GM10248 (cell line): ENCODE measurements at regions not wholly inside any gene's neighbourhood (a gene's known extent, or its start where the extent isn't known, plus 50 kb on each side); places are given as distances from the start of the nearest gene placed in this dataset.
"Not testable (repeated sequence)": the region's sequence is repeated elsewhere in the genome, so short reads cannot be mapped to it uniquely, and the experiment has no call there.

Source experiments
- CTCF ChIA-PET: fragments of 300-600 bp; sonication (Branson Sonifier 250); formaldehyde crosslinking; extraction: SDS; loops from one replicate; lab custom pipeline; 2021; ENCODE audit warnings: antibody characterized with exemption; lab: Yijun Ruan, JAX
- POLR2A ChIA-PET: fragments of 350-650 bp; sonication (Branson Sonifier 250); formaldehyde crosslinking; extraction: SDS; loops from one replicate; lab custom pipeline; 2020; ENCODE audit warnings: antibody characterized with exemption; lab: Yijun Ruan, JAX
- DNase-seq: peaks from one replicate; pipeline ENCODE4 v3.0.0; 2012; ENCODE audit errors: extremely low spot score
- CTCF ChIP-seq: IDR thresholded peaks from 2 replicates; pipeline ENCODE4 v1.5.1; 2012; ENCODE audit warnings: mild to moderate bottlenecking, low read depth; ENCODE audit errors: extremely low read depth, missing control alignments, control extremely low read depth

- TF ChIP-seq CTCF = no peak
- POLR2A ChIA-PET = no interaction called here
- DNase-seq = no peak
- CTCF ChIA-PET = interaction anchor here (0.9 to 2.0 kb wide), 6 partner anchors 9 to 68 kb away, joined by 3 to 7 read pairs (median 3); partner anchors contain the start of gene CNEP1R1
Measured at GRCh38 chr16:49956915-49957314, 68.1 kb upstream of the CNEP1R1 start.

- no peak for TF ChIP-seq CTCF
- ChIA-PET CTCF (interaction anchor here (0.7 to 2.0 kb wide), 8 partner anchors 8 to 66 kb away, joined by 3 to 7 read pairs (median 3); partner anchors contain the start of gene CNEP1R1), POLR2A (no interaction called here)
- no peak for DNase-seq
Measured at GRCh38 chr16:49958448-49958847, 66.6 kb upstream of the CNEP1R1 start.

GRCh38 chr16:49959552-49960277, 65.3 kb upstream of the CNEP1R1 start:
- DNase-seq = no peak
- POLR2A ChIA-PET = no interaction called here
- TF ChIP-seq CTCF = no peak
- CTCF ChIA-PET = interaction anchor here (0.7 kb wide), 1 partner anchor 30 kb away, joined by 3 read pairs; no protein-coding TSS in a partner anchor

GRCh38 chr16:49961089-49961488, 63.9 kb upstream of the CNEP1R1 start:
- DNase-seq = no peak
- no peak for TF ChIP-seq CTCF
- ChIA-PET POLR2A (no interaction called here), CTCF (interaction anchor here (1.0 to 1.2 kb wide), 2 partner anchors 60 to 64 kb away, joined by 3 read pairs; partner anchors contain the start of gene CNEP1R1)

GRCh38 chr16:49962566-49962965, 62.5 kb upstream of the CNEP1R1 start:
- POLR2A ChIA-PET, DNase-seq, CTCF ChIA-PET: not testable (repeated sequence)

- DNase-seq = no peak
- POLR2A ChIA-PET = no interaction called here
- no peak for TF ChIP-seq CTCF
- CTCF ChIA-PET = interaction anchor here (1.0 kb wide), 1 partner anchor 246 kb away, joined by 3 read pairs; no protein-coding TSS in a partner anchor
Measured at GRCh38 chr16:49964316-49964715, 60.7 kb upstream of the CNEP1R1 start.

GRCh38 chr16:49964973-49965372, 60.1 kb upstream of the CNEP1R1 start:
- DNase-seq = no peak
- CTCF ChIA-PET = interaction anchor here (1.9 kb wide), 1 partner anchor 7 kb away, joined by 7 read pairs; no protein-coding TSS in a partner anchor
- POLR2A ChIA-PET = no interaction called here
- TF ChIP-seq CTCF = no peak
